ENCODE measurements at regions not wholly inside any gene's neighbourhood (a gene's known extent, or its start where the extent isn't known, plus 50 kb on each side); places are given as distances from the start of the nearest gene placed in this dataset.

DNA sequence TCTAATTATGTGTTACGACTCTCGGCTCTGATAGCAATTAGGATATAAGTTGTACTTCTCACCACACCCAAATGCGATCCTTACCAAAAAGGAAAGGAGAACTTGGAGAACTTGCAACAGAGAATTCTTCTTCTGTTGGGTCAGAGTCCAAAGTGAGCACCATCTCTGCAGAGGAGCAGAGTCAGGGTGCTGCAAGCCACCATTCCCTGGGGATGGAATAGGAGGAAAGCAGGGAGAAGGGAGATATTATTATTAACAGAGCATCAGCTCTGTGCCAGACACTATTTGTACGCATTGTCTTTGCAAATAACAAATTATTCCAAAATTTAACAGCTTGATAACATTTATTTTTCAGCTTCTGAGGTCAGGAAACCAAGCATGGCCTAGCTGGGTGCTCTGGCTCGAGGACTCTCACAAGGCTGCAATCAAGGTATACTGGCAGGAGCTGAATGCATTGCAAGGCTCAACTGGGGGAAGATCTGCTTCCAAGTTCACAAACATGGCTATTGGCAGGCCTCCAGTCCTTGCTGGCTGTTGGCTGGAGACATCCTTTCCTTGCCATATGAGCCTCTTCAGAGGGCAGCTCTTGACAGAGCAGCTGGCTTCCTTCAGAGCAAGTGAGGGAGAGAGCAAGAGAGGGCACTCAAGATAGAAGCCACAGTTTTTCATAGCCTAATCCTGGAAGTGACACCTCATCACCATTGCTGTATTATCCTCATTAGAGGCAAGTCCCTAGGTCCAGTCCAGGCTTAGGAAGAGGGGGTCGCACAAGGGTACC, 296.2 kb upstream of the CDH5 start:
- no peak for TF ChIP-seq TAF1 (IDR thresholded peaks at IDR 0.05; ENCODE audit: low read depth, low read length)
- FAIRE-seq = no peak

DNA sequence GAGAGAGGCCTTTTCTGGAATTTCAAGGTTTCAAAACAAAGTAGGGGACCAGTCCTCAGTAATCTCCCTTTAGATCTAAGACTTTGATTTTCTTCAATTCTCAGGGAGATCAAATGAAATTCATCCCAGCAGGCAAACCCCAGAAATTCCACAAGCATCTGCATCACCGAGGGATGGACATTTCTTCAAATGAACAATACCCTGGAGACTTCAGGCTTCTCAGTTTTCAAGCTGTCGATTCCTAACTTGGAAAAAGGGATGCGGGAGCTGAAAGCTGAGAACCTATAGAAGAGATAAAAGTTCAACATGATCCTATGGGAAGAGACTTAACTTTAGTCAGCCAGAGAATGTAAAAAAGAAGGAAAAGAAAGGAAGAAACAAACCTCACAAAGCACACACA, 296.9 kb upstream of the CDH5 start:
- no peak for TF ChIP-seq SPI1 (IDR thresholded peaks at IDR 0.05; ENCODE audit: low read depth, low read length)
- no peak for DNase-seq (ENCODE audit: insufficient read length, low spot score)
- FAIRE-seq = no peak

More for the DNA sequence above, 296.2 kb upstream of the CDH5 start:
- no peak for DNase-seq (ENCODE audit: insufficient read length, low spot score)

DNA sequence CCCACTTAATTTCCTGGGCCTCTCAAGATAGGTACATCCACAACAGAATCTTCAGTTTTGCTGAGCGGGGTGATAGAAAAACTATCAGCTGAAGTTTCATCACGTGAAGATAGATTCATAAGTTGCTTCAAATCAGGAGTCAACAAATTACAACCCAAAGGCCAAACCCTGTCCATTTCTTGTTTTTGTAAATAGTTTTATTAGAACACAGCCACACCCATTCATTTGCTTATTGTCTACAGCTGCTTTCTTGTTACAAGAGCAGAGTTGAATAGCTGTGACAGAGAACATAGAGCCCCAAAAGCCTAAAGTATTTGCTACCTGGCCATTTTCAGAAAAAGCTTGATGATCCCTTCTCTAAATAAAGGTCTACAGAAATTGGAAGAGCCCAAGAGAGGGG, 300.1 kb upstream of the CDH5 start:
- FAIRE-seq (no peak), DNase-seq (ENCODE audit: insufficient read length, low spot score) (no peak)
- TF ChIP-seq POLR2A (IDR thresholded peaks at IDR 0.05; ENCODE audit: low read depth, low read length) (no peak), POU2F2 (IDR thresholded peaks at IDR 0.05; ENCODE audit: low read depth, low read length) (no peak), POLR2AphosphoS5 (IDR thresholded peaks at IDR 0.05; ENCODE audit: low read depth, low read length) (no peak), TAF1 (IDR thresholded peaks at IDR 0.05; ENCODE audit: low read depth, low read length) (no peak)

DNA sequence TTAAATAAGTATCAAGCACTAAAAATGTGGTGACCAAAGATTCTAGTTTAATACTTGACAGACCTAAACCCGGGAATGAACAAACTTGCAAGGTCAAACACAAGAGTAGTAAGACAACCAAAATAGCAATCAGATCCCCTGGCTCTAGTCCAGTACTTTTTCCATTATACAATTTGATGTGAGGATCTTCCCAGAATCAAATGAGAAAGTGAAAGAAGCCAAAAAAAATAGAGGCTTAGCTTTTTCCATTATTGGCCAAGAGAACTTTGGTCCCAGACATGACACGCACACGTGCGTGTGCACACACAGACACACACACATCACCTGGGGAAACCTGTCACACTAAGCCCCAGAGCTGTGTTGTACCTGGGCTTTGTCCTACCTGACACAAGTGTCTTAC, 300.6 kb upstream of the CDH5 start:
- no peak for FAIRE-seq
- DNase-seq (ENCODE audit: insufficient read length, low spot score) = no peak
- TF ChIP-seq POU2F2 (IDR thresholded peaks at IDR 0.05; ENCODE audit: low read depth, low read length) (no peak), PAX5 (IDR thresholded peaks at IDR 0.05; ENCODE audit: insufficient read depth, low read length, severe bottlenecking) (no peak), POLR2A (IDR thresholded peaks at IDR 0.05; ENCODE audit: low read depth, low read length) (no peak), POLR2AphosphoS5 (IDR thresholded peaks at IDR 0.05; ENCODE audit: low read depth, low read length) (no peak), SPI1 (IDR thresholded peaks at IDR 0.05; ENCODE audit: low read depth, low read length) (no peak), TAF1 (IDR thresholded peaks at IDR 0.05; ENCODE audit: low read depth, low read length) (no peak)

DNA sequence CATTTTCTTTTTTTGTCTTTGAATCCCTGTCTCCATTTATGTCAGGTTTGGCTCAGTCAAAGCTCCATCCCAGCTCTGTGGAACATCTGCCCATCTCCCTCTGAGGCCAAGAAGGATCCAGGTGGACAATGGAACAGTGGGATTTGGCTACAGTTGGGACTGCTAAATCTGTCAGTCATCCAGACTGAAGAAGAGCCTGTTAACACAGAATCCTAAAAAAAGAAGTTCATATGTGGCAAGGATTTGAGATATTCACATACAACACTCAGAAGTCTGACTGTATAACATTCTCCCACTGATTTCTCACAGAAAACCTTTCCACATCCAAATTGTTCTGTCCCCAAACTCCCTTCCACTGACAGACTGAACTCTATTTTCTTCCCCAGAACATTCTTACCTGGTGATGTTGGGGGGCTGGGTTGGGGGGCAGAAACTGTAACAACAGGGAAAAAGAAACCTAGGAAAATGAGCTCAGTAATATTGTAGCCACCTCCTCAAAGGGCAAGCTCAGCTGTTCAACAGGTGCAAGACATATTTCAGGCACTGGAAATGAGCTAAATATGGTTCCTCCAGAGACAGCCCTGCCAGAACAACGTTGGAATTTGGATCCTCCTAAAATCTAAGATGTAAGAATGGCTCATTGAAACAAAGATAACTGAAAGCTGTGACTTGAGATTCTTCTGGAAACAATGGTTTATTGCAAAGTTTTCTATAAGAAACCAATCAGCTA, 301.5 kb upstream of the CDH5 start:
- TF ChIP-seq PAX5 (IDR thresholded peaks at IDR 0.05; ENCODE audit: insufficient read depth, low read length, severe bottlenecking) (no peak), TAF1 (IDR thresholded peaks at IDR 0.05; ENCODE audit: low read depth, low read length) (no peak), POLR2AphosphoS5 (IDR thresholded peaks at IDR 0.05; ENCODE audit: low read depth, low read length) (no peak), POLR2A (IDR thresholded peaks at IDR 0.05; ENCODE audit: low read depth, low read length) (no peak), POU2F2 (IDR thresholded peaks at IDR 0.05; ENCODE audit: low read depth, low read length) (no peak)
- no peak for FAIRE-seq
- DNase-seq (ENCODE audit: insufficient read length, low spot score) = no peak

DNA sequence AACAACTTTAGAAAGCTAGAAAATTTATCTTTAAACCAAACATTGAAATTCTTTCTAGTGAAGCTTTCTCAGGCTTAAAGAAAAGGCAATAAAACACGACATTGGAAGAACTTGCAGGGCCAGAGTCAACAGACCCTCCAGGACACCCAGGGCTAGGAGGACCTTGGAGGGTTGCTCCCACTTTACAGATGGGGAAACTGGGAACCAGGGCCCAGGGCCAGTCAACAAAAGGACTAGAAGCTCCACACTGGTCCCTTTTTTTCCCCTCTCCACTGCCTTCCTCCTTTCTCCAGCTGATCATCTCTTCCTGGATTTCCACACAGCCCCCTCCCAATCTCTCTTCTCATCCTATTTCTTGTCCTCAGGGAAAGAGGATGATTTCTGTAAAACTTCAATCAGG, 307.7 kb upstream of the CDH5 start:
- DNase-seq (ENCODE audit: insufficient read length, low spot score) (no peak), FAIRE-seq (no peak)
- no peak for TF ChIP-seq PAX5 (IDR thresholded peaks at IDR 0.05; ENCODE audit: insufficient read depth, low read length, severe bottlenecking)
- TF ChIP-seq POU2F2 (IDR thresholded peaks at IDR 0.05; ENCODE audit: low read depth, low read length) = no peak
- TF ChIP-seq SPI1 (IDR thresholded peaks at IDR 0.05; ENCODE audit: low read depth, low read length) = no peak
- no peak for TF ChIP-seq TAF1 (IDR thresholded peaks at IDR 0.05; ENCODE audit: low read depth, low read length)

DNA sequence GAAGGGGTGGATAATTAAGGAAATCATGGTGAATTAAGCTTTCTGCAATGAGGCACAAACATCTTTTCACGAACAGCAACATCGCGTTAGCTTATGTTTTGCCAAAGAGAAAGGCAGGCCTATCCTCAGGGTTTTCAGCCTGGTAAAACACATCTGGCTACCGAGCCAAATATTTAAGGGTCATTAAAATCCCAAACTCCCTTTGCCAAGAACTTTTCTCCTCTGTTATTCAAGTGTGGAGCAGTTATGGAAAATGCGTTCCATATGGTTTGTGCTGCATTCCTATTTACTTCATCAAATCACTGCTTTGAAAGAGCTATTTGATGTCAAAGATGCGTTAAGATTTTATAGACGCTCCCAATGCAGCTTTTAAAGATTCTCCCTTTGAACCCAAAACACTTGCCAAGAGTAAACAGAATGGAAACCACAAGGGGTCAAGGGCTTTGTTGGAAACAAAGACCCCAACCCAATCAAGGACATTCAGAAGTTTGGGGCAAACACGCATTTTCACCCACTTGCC, 308.3 kb upstream of the CDH5 start:
- FAIRE-seq = no peak
- TF ChIP-seq POLR2AphosphoS5 (IDR thresholded peaks at IDR 0.05; ENCODE audit: low read depth, low read length) = no peak
- no peak for TF ChIP-seq POU2F2 (IDR thresholded peaks at IDR 0.05; ENCODE audit: low read depth, low read length)
- TF ChIP-seq PAX5 (IDR thresholded peaks at IDR 0.05; ENCODE audit: insufficient read depth, low read length, severe bottlenecking) = no peak
- TF ChIP-seq POLR2A (IDR thresholded peaks at IDR 0.05; ENCODE audit: low read depth, low read length) = no peak
- DNase-seq (ENCODE audit: insufficient read length, low spot score) = no peak

DNA sequence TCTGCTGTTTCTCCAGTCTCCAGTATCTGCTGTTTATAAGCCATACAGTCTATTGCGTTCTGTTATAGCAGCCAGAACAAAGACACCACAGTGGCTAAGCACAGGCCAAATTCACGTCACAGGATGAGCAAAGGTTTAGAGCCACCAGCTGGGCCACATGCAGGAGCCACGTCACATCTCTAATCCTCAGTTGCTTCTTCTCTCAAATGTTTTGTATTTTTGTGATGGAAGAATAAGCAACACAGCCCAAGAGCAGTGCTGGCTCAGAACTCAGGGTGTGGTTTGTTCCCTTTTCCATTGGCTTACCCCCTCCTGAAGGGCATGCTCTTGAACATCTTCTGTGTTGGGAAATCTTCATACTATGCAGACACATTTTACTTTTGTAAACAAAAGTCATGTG, 309.4 kb upstream of the CDH5 start:
- TF ChIP-seq POLR2AphosphoS5 (IDR thresholded peaks at IDR 0.05; ENCODE audit: low read depth, low read length) (no peak), SPI1 (IDR thresholded peaks at IDR 0.05; ENCODE audit: low read depth, low read length) (no peak), TAF1 (IDR thresholded peaks at IDR 0.05; ENCODE audit: low read depth, low read length) (no peak), POLR2A (IDR thresholded peaks at IDR 0.05; ENCODE audit: low read depth, low read length) (no peak), POU2F2 (IDR thresholded peaks at IDR 0.05; ENCODE audit: low read depth, low read length) (no peak), PAX5 (IDR thresholded peaks at IDR 0.05; ENCODE audit: insufficient read depth, low read length, severe bottlenecking) (no peak)
- FAIRE-seq (no peak), DNase-seq (ENCODE audit: insufficient read length, low spot score) (no peak)

DNA sequence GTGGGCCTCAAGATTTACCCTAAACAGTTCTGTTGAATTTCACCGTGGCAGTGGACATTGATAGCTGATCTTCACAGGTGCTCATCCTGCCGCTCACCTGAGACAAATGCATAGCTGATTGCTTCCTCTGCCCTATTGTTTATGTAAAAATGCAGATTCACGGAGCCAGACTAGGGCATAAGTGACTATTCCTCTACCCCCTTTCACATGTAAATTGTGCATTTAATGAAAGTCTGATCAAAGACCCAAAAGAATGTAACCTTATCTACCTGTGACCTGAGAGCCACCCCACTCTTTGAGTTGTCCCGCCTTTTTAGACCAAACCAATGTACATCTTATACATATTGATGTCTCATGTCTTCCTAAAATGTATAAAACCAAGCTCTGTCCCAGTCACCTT, 312.4 kb upstream of the CDH5 start:
- TF ChIP-seq SPI1 (IDR thresholded peaks at IDR 0.05; ENCODE audit: low read depth, low read length) (no peak), POU2F2 (IDR thresholded peaks at IDR 0.05; ENCODE audit: low read depth, low read length) (no peak), POLR2AphosphoS5 (IDR thresholded peaks at IDR 0.05; ENCODE audit: low read depth, low read length) (no peak), TAF1 (IDR thresholded peaks at IDR 0.05; ENCODE audit: low read depth, low read length) (no peak), PAX5 (IDR thresholded peaks at IDR 0.05; ENCODE audit: insufficient read depth, low read length, severe bottlenecking) (no peak), POLR2A (IDR thresholded peaks at IDR 0.05; ENCODE audit: low read depth, low read length) (no peak)
- no peak for DNase-seq (ENCODE audit: insufficient read length, low spot score)
- FAIRE-seq = no peak

DNA sequence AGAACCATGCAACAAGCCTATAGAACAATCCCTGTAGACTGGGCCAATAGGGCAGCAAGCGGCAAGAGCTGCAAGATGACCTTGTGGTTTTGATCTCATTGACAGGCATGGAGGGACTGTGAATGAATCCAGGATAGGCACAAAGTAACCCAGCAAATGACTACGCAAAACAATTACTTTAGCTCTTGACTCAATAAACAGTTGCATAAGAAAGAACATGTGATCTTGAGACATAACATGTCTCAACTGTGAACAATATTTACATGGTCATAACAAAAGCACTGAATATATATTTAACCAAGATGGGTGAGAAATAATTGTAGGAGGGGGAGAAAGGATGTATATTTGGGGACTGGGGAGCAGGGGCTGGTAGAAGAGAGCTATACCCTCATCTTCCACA, 313.7 kb upstream of the CDH5 start:
- DNase-seq (ENCODE audit: insufficient read length, low spot score) (no peak), FAIRE-seq (no peak)
- TF ChIP-seq PAX5 (IDR thresholded peaks at IDR 0.05; ENCODE audit: insufficient read depth, low read length, severe bottlenecking) = no peak
